Nephron progenitor cell (in vitro differentiated cells): ENCODE measurements at regions not wholly inside any gene's neighbourhood (a gene's known extent, or its start where the extent isn't known, plus 50 kb on each side); places are given as distances from the start of the nearest gene placed in this dataset.

Source experiments
- DNase-seq: peaks from one replicate; pipeline ENCODE4 v3.0.0; 2021
- H3K27ac Mint-ChIP-seq: 2 replicates; pipeline ENCODE4 v1.8.0; 2021; ENCODE audit warnings: mild to moderate bottlenecking, moderate library complexity, mixed read lengths
- H3K27me3 Mint-ChIP-seq: 2 replicates; pipeline ENCODE4 v1.8.0; 2021; ENCODE audit warnings: mild to moderate bottlenecking, low read depth, mixed read lengths; ENCODE audit not compliant: poor library complexity
- H3K36me3 Mint-ChIP-seq: 2 replicates; pipeline ENCODE4 v1.8.0; 2021; ENCODE audit warnings: low read depth, mixed read lengths
- H3K4me1 Mint-ChIP-seq: 2 replicates; pipeline ENCODE4 v1.8.0; 2021; ENCODE audit warnings: mixed read lengths
- H3K4me3 Mint-ChIP-seq: 2 replicates; pipeline ENCODE4 v1.8.0; 2021; ENCODE audit warnings: mild to moderate bottlenecking, moderate library complexity, mixed read lengths
- H3K9me3 Mint-ChIP-seq: 2 replicates; pipeline ENCODE4 v1.8.0; 2021; ENCODE audit warnings: mild to moderate bottlenecking, moderate library complexity, mixed read lengths
- TF ChIP-seq, protein P1 (sequence below): fragments of 200-600 bp; sonication (generic); IDR thresholded peaks from 2 replicates; pipeline ENCODE4 v1.5.0; 2021; ENCODE audit warnings: antibody characterized with exemption

DNA sequence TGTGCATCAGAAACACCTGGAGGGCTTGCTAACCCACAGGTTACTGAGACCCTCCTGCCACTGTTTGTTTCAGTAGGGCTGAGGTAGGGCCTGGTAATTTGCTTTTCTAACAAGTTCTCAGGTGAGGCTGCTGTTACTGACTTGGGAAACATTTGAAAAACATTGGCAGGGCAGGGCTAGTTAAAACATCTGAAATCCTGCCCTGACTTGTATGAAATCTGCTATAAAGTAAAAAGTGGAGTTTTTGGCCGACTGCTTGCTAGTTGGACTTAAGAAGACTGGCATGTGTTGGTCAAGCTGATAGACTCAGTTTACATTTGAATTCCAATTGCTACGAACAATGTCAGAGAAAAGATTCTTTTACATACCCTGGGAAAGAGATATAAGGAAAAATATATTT, 111.6 kb upstream of the DLX2 start:
- Mint-ChIP-seq H3K9me3 (no peaks in the 10 kb centered on the region), H3K4me1 (peaks cover 4% of the 10 kb centered on the region), H3K27me3 (peaks cover 4% of the 10 kb centered on the region), H3K4me3 (no peak overlapping the region), H3K36me3 (no peaks in the 10 kb centered on the region), H3K27ac (no peak overlapping the region)
- TF ChIP-seq, protein P1, sequence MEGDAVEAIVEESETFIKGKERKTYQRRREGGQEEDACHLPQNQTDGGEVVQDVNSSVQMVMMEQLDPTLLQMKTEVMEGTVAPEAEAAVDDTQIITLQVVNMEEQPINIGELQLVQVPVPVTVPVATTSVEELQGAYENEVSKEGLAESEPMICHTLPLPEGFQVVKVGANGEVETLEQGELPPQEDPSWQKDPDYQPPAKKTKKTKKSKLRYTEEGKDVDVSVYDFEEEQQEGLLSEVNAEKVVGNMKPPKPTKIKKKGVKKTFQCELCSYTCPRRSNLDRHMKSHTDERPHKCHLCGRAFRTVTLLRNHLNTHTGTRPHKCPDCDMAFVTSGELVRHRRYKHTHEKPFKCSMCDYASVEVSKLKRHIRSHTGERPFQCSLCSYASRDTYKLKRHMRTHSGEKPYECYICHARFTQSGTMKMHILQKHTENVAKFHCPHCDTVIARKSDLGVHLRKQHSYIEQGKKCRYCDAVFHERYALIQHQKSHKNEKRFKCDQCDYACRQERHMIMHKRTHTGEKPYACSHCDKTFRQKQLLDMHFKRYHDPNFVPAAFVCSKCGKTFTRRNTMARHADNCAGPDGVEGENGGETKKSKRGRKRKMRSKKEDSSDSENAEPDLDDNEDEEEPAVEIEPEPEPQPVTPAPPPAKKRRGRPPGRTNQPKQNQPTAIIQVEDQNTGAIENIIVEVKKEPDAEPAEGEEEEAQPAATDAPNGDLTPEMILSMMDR, result no peak
- no peak for DNase-seq

DNA sequence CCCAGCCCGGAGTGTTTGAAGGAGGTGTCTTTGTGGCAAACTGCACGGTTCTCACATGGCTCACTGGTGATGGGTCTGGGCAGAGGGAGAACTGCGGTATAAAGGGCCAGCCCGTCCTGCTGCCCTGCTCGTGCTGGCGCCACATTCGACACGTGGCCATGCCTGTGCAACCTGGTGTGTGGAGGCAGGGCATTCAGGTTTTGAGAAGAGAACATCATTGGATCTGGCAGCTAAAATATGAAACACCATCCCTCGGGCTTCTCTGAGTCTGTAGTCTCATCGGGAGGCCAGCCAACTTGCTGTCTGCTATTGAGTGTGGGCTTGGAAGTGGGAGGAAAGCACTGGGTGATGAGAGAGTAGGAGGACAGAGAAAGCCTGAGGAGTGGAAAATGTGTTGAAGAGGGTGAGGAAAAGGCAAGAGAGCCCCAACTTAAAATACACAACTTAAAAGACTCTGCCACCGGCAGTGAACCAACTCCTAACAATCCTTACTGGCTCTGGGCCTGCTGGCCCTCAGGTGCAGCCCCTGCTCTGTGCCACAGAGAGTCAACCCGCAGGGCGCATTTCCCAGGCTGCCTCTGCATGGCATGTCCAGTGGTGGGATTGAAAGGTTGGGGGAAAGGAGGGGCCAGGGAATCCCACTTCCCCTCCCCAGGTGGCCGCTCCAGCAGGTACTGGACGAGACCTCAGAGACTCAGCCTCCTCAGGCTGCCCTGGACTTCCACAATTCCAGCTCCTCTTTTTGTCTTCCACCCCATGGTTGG, 112.7 kb upstream of the DLX2 start:
- peaks cover 3% of the 10 kb centered on the region for H3K27me3 Mint-ChIP-seq
- H3K9me3 Mint-ChIP-seq, result no peaks in the 10 kb centered on the region
- no peak overlapping the region for H3K27ac Mint-ChIP-seq

DNA sequence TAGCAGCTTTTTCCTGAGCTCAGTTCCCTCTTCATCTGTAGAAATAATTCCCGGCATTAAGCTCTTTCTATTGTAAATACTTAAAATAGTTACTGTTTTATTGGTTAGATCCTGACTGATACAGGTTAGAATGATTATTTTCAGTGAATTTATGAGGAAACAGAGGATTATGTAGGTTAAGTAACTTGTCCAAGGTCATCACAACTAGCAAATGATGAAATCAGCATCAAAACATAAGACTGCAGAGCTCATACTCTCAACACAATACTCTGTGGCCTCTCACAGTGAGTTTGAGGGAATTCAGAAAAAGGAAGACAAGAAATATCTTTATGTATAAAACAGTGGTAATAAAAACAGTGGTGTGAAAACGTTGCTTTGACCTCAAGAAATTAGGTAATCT, 113.2 kb upstream of the DLX2 start:
- H3K27me3 Mint-ChIP-seq, result peaks cover 3% of the 10 kb centered on the region
- H3K27ac Mint-ChIP-seq, result no peak overlapping the region
- TF ChIP-seq, protein P1, result no peak
- peaks cover 4% of the 10 kb centered on the region for H3K4me1 Mint-ChIP-seq
- no peaks in the 10 kb centered on the region for H3K36me3 Mint-ChIP-seq
- DNase-seq, result no peak
- H3K9me3 Mint-ChIP-seq, result no peaks in the 10 kb centered on the region
- H3K4me3 Mint-ChIP-seq, result no peak overlapping the region

More for the DNA sequence above, 112.7 kb upstream of the DLX2 start:
- no peaks in the 10 kb centered on the region for H3K36me3 Mint-ChIP-seq
- no peak for DNase-seq
- TF ChIP-seq, protein P1, result no peak
- H3K4me1 Mint-ChIP-seq, result peaks cover 4% of the 10 kb centered on the region
- H3K4me3 Mint-ChIP-seq, result no peak overlapping the region

DNA sequence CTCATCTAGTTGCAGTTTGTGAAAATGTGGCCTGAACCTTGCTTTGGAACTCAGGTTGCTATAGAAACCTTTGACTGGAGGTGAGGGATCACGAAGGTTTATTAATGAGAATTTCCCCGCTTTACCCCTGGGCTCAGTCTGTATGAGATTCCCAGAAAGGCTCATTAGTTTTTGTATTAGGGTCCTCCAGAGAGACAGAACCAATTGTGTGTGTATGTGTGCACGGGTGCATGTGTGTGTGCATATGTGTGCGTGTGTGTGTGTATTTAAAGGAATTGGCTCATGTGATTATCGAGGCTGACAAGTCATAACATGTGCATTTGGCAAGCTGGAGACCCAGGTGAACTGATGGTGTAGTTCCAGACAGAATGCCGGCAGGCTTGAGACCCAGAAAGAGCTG, 113.8 kb upstream of the DLX2 start:
- H3K4me1 Mint-ChIP-seq, result no peaks in the 10 kb centered on the region
- no peak overlapping the region for H3K27ac Mint-ChIP-seq
- H3K27me3 Mint-ChIP-seq, result peaks cover 2% of the 10 kb centered on the region
- H3K4me3 Mint-ChIP-seq, result no peak overlapping the region
- H3K36me3 Mint-ChIP-seq, result no peaks in the 10 kb centered on the region
- no peaks in the 10 kb centered on the region for H3K9me3 Mint-ChIP-seq
- no peak for DNase-seq
- TF ChIP-seq, protein P1, result no peak

DNA sequence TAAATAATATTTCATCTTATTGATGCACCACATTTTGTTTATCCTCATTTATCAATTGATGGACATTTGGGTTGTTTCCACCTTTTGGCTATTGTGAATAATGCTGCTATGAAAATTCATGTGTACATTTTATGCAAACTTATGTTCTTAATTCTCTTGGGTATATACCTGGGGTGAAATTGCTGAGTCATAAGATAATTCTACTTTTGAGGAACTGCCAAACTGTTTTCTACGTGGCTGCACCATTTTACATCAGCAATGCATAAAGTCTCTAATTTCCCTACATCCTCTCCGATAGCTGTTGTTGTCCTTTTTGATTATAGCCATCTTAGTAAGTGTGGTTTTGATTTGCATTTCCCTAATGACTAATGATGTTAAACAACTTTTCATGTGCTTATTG, 116.5 kb upstream of the DLX2 start:
- Mint-ChIP-seq H3K27ac (no peak overlapping the region), H3K27me3 (no peaks in the 10 kb centered on the region), H3K4me3 (no peak overlapping the region), H3K4me1 (no peaks in the 10 kb centered on the region), H3K9me3 (no peaks in the 10 kb centered on the region), H3K36me3 (no peaks in the 10 kb centered on the region)
- TF ChIP-seq, protein P1, result no peak
- DNase-seq, result no peak

DNA sequence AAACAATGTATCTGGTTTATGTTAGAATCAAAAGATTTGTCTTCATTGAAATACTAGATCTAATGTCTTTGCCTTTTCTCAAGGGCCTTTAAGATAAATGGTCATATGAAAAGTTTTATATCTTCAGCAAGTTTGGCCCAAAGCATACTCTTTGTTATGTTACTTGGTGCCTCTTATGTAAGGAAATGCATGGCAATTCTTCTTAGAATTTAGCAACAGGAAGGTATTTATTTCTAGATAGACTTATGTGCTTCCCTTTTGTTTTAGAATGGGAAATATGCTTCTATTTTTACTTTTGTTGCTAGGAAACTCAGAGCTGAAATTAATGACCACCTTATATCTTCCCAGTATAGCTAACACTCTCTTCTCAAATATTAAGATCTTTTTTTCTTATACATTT, 117.4 kb upstream of the DLX2 start:
- H3K27me3 Mint-ChIP-seq, result no peaks in the 10 kb centered on the region
- H3K36me3 Mint-ChIP-seq, result no peaks in the 10 kb centered on the region
- TF ChIP-seq, protein P1, result no peak
- DNase-seq, result no peak
- no peaks in the 10 kb centered on the region for H3K4me1 Mint-ChIP-seq
- no peaks in the 10 kb centered on the region for H3K9me3 Mint-ChIP-seq
- no peak overlapping the region for H3K4me3 Mint-ChIP-seq
- no peak overlapping the region for H3K27ac Mint-ChIP-seq
